A549 (cell line): ENCODE measurements at regions not wholly inside any gene's neighbourhood (a gene's known extent, or its start where the extent isn't known, plus 50 kb on each side); places are given as distances from the start of the nearest gene placed in this dataset.

Experiments used
- ATAC-seq, 2 experiments: fragments of 200-7000 bp in 1 of 2; fragments of >200 bp in 1 of 2; cut with Nextera tagmentation in 1 of 2; cut with Tn5 transposase in 1 of 2; 3 replicates each; pipeline versions ENCODE4 v1.8.0 to v1.9.1; 2018 to 2020; ENCODE audit warnings: mild to moderate bottlenecking in 1 of 2, moderate library complexity in 1 of 2
- CTCF ChIA-PET: fragments of 300-600 bp; sonication (Branson Sonifier 250); formaldehyde crosslinking; extraction: SDS; loops from one replicate; lab custom pipeline; 2021; ENCODE audit warnings: antibody characterized with exemption, inconsistent platforms; lab: Yijun Ruan, JAX
- POLR2A ChIA-PET: fragments of 350-600 bp; formaldehyde crosslinking; extraction: SDS; loops from one replicate; lab custom pipeline; 2021; ENCODE audit warnings: antibody characterized with exemption, inconsistent platforms; lab: Yijun Ruan, JAX
- DNase-seq, 2 experiments: peaks; one replicate each; pipeline versions ENCODE4 v3.0.0 to v3.0.0-alpha.2; 2011 to 2016; ENCODE audit warnings: low read depth in 1 of 2, low spot score in 1 of 2
- FAIRE-seq: peaks from 2 replicates; lab custom pipeline; 2011; peaks lifted over from hg19 to GRCh38; lab: Jason Lieb, UNC
- H3K27ac ChIP-seq, 2 experiments: fragments of >200 bp; sonication (Bioruptor Twin); formaldehyde crosslinking; 3 replicates each; pipeline ENCODE4 v1.5.1; 2016 to 2017
- H3K4me1 ChIP-seq: fragments of >200 bp; sonication (Bioruptor Twin); formaldehyde crosslinking; 3 replicates; pipeline ENCODE4 v1.6.1; 2016
- H3K4me2 ChIP-seq: fragments of >200 bp; sonication (Bioruptor Twin); formaldehyde crosslinking; 3 replicates; pipeline ENCODE4 v1.6.1; 2016
- H3K4me3 ChIP-seq: fragments of >200 bp; sonication (Bioruptor Twin); formaldehyde crosslinking; 3 replicates; pipeline ENCODE4 v1.5.1; 2016
- H3K9me3 ChIP-seq: fragments of >200 bp; sonication (Bioruptor Twin); formaldehyde crosslinking; 3 replicates; pipeline ENCODE4 v1.6.1; 2016
- CBX2 ChIP-seq: fragments of 200-600 bp; sonication (generic); IDR thresholded peaks from 2 replicates; pipeline ENCODE4 v1.6.1; 2016; ENCODE audit warnings: low read depth, mild to moderate bottlenecking, borderline replicate concordance
- EHF ChIP-seq: fragments of 250-450 bp; sonication (Bioruptor Pico); IDR thresholded peaks from 2 replicates; pipeline ENCODE4 v1.5.0; 2020; ENCODE audit warnings: mild to moderate bottlenecking
- HDAC2 ChIP-seq: fragments of 200-600 bp; sonication (generic); IDR thresholded peaks from 2 replicates; pipeline ENCODE4 v1.6.1; 2016
- HOXA7 ChIP-seq: fragments of 250-450 bp; sonication (Bioruptor Pico); IDR thresholded peaks from 2 replicates; pipeline ENCODE4 v1.5.0; 2020; ENCODE audit warnings: mild to moderate bottlenecking, moderate library complexity
- HOXB5 ChIP-seq: fragments of 250-450 bp; sonication (Bioruptor Pico); IDR thresholded peaks from 2 replicates; pipeline ENCODE4 v1.5.0; 2020; ENCODE audit warnings: mild to moderate bottlenecking, moderate library complexity
- JUN ChIP-seq, 2 experiments: fragments of >200 bp; sonication (Bioruptor Twin); formaldehyde crosslinking; IDR thresholded peaks; 2 replicates in 1 of 2; 3 replicates in 1 of 2; pipeline ENCODE4 v1.6.1; 2016 to 2017
- KDM5A ChIP-seq: fragments of 200-600 bp; sonication (generic); IDR thresholded peaks from 2 replicates; pipeline ENCODE4 v1.6.1; 2016; ENCODE audit warnings: antibody characterized with exemption, mild to moderate bottlenecking
- MAFK ChIP-seq: fragments of 450-650 bp; IDR thresholded peaks from 2 replicates; pipeline ENCODE4 v1.6.1; 2014; ENCODE audit not compliant: partially characterized antibody
- NFE2L2 ChIP-seq: fragments of 150-350 bp; conservative IDR thresholded peaks from 2 replicates; pipeline ENCODE4 v1.6.1; 2014; ENCODE audit warnings: low read length
- PHF8 ChIP-seq: fragments of 200-600 bp; sonication (generic); IDR thresholded peaks from 2 replicates; pipeline ENCODE4 v1.6.1; 2016; ENCODE audit warnings: low read depth, mild to moderate bottlenecking, antibody characterized with exemption, moderate library complexity, borderline replicate concordance
- RAD21 ChIP-seq, 2 experiments: fragments of >200 bp in 1 of 2; sonication (Bioruptor Twin) in 1 of 2; formaldehyde crosslinking in 1 of 2; IDR thresholded peaks in 1 of 2; conservative IDR thresholded peaks in 1 of 2; 2 replicates in 1 of 2; 3 replicates in 1 of 2; pipeline ENCODE4 v1.6.1; 2012 to 2018; ENCODE audit warnings: inconsistent platforms in 1 of 2
- RARB ChIP-seq: fragments of 250-450 bp; sonication (Bioruptor Pico); IDR thresholded peaks from 2 replicates; pipeline ENCODE4 v1.8.0; 2021; ENCODE audit warnings: mild to moderate bottlenecking, moderate library complexity
- SMC3 ChIP-seq: fragments of >200 bp; sonication (Bioruptor Twin); formaldehyde crosslinking; IDR thresholded peaks from 3 replicates; pipeline ENCODE4 v1.6.1; 2018; ENCODE audit warnings: inconsistent platforms
- SREBF2 ChIP-seq: fragments of 450-650 bp; IDR thresholded peaks from 2 replicates; pipeline ENCODE4 v1.6.1; 2014; ENCODE audit warnings: mild to moderate bottlenecking, moderate library complexity
- TFCP2L1 ChIP-seq: fragments of 250-450 bp; sonication (Bioruptor Pico); IDR thresholded peaks from 2 replicates; pipeline ENCODE4 v1.5.0; 2021; ENCODE audit warnings: mild to moderate bottlenecking
- ZC3H11A ChIP-seq: fragments of 450-650 bp; IDR thresholded peaks from 2 replicates; pipeline ENCODE4 v1.6.1; 2014; ENCODE audit warnings: antibody characterized with exemption, mild to moderate bottlenecking
- ZFP36 ChIP-seq: fragments of 450-650 bp; IDR thresholded peaks from 2 replicates; pipeline ENCODE4 v1.6.1; 2014; ENCODE audit warnings: borderline replicate concordance; ENCODE audit not compliant: partially characterized antibody
- ZNF302 ChIP-seq: fragments of 250-450 bp; sonication (Bioruptor Pico); IDR thresholded peaks from 2 replicates; pipeline ENCODE4 v1.9.0; 2021; ENCODE audit warnings: inconsistent platforms, mild to moderate bottlenecking, moderate library complexity
- ZSCAN20 ChIP-seq: fragments of 250-450 bp; sonication (Bioruptor Pico); IDR thresholded peaks from 2 replicates; pipeline ENCODE4 v1.8.0; 2022; ENCODE audit warnings: mild to moderate bottlenecking, moderate library complexity
- WGBS: methylation state at CpG from one replicate; pipeline ENCODE4 v1.1.6; 2017; ENCODE audit errors: missing lambda C conversion rate; 5-methylcytosine and 5-hydroxymethylcytosine counted together
- TF ChIP-seq, protein P1 (sequence below): IDR thresholded peaks from 2 replicates; pipeline ENCODE4 v1.6.1; 2012
- TF ChIP-seq, protein P2 (sequence below): IDR thresholded peaks from 2 replicates; pipeline ENCODE4 v1.6.1; 2012
- TF ChIP-seq, protein P3 (sequence below): fragments of 200-600 bp; sonication (generic); IDR thresholded peaks from 2 replicates; pipeline ENCODE4 v1.6.1; 2016; ENCODE audit warnings: antibody characterized with exemption, mild to moderate bottlenecking, moderate library complexity
- TF ChIP-seq, protein P4 (sequence below): fragments of 250-450 bp; sonication (Bioruptor Pico); IDR thresholded peaks from 2 replicates; pipeline ENCODE4 v1.5.0; 2021; ENCODE audit warnings: mild to moderate bottlenecking, moderate library complexity, borderline replicate concordance
- TF ChIP-seq, protein P5 (sequence below): fragments of >200 bp; sonication (Bioruptor Twin); formaldehyde crosslinking; IDR thresholded peaks from 3 replicates; pipeline ENCODE4 v1.5.1; 2016
- TF ChIP-seq, protein P6 (sequence below): fragments of 150-350 bp; IDR thresholded peaks from 2 replicates; pipeline ENCODE4 v1.6.1; 2014; ENCODE audit warnings: low read depth, mild to moderate bottlenecking, low read length

DNA sequence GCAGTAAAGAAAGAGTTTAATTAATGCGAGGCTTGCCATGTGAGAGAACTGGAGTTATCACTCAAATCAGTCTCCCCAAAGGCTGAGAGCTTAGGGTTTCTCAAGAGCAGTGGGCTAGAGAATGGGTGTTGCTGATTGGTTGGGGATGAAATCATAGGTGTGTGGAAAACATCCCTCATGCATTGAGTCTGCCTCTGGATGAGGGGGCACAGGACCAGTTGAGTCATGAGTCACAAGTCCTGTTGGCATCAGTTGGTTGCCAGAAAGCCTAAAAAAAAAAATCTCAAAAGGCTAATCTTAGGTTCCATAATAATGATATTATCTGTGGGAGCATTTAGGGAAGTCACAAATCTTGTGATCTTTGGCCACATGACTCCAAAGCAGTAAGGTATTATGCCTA, 800.3 kb downstream of the TUSC7 start:
- 90% methylated on average over 1 of the region's 1 CpG for WGBS
- H3K4me1 ChIP-seq, result no peaks in the 10 kb centered on the region
- H3K27ac ChIP-seq, result no peak overlapping the region
- no peak overlapping the region for H3K4me3 ChIP-seq
- no peak overlapping the region for H3K4me2 ChIP-seq
- no peak for ATAC-seq
- DNase-seq, result no peak
- TF ChIP-seq RARB (CRISPR knock-in tag) (no peak), HOXB5 (CRISPR knock-in tag) (no peak), MAFK (no peak), NFE2L2 (no peak), ZSCAN20 (CRISPR knock-in tag) (no peak), HDAC2 (no peak), HOXA7 (CRISPR knock-in tag) (no peak), KDM5A (no peak), TFCP2L1 (CRISPR knock-in tag) (no peak), JUN (IDR thresholded peaks at IDR 0.05) (no peak)
- TF ChIP-seq, protein P1, sequence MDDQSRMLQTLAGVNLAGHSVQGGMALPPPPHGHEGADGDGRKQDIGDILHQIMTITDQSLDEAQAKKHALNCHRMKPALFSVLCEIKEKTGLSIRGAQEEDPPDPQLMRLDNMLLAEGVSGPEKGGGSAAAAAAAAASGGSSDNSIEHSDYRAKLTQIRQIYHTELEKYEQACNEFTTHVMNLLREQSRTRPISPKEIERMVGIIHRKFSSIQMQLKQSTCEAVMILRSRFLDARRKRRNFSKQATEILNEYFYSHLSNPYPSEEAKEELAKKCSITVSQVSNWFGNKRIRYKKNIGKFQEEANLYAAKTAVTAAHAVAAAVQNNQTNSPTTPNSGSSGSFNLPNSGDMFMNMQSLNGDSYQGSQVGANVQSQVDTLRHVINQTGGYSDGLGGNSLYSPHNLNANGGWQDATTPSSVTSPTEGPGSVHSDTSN, result no peak
- TF ChIP-seq, protein P2, sequence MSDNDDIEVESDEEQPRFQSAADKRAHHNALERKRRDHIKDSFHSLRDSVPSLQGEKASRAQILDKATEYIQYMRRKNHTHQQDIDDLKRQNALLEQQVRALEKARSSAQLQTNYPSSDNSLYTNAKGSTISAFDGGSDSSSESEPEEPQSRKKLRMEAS, result no peak
- TF ChIP-seq, protein P3, sequence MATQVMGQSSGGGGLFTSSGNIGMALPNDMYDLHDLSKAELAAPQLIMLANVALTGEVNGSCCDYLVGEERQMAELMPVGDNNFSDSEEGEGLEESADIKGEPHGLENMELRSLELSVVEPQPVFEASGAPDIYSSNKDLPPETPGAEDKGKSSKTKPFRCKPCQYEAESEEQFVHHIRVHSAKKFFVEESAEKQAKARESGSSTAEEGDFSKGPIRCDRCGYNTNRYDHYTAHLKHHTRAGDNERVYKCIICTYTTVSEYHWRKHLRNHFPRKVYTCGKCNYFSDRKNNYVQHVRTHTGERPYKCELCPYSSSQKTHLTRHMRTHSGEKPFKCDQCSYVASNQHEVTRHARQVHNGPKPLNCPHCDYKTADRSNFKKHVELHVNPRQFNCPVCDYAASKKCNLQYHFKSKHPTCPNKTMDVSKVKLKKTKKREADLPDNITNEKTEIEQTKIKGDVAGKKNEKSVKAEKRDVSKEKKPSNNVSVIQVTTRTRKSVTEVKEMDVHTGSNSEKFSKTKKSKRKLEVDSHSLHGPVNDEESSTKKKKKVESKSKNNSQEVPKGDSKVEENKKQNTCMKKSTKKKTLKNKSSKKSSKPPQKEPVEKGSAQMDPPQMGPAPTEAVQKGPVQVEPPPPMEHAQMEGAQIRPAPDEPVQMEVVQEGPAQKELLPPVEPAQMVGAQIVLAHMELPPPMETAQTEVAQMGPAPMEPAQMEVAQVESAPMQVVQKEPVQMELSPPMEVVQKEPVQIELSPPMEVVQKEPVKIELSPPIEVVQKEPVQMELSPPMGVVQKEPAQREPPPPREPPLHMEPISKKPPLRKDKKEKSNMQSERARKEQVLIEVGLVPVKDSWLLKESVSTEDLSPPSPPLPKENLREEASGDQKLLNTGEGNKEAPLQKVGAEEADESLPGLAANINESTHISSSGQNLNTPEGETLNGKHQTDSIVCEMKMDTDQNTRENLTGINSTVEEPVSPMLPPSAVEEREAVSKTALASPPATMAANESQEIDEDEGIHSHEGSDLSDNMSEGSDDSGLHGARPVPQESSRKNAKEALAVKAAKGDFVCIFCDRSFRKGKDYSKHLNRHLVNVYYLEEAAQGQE, result no peak
- TF ChIP-seq, protein P4, sequence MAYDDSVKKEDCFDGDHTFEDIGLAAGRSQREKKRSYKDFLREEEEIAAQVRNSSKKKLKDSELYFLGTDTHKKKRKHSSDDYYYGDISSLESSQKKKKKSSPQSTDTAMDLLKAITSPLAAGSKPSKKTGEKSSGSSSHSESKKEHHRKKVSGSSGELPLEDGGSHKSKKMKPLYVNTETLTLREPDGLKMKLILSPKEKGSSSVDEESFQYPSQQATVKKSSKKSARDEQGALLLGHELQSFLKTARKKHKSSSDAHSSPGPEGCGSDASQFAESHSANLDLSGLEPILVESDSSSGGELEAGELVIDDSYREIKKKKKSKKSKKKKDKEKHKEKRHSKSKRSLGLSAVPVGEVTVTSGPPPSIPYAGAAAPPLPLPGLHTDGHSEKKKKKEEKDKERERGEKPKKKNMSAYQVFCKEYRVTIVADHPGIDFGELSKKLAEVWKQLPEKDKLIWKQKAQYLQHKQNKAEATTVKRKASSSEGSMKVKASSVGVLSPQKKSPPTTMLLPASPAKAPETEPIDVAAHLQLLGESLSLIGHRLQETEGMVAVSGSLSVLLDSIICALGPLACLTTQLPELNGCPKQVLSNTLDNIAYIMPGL (CRISPR knock-in tag), result no peak
- TF ChIP-seq, protein P5, sequence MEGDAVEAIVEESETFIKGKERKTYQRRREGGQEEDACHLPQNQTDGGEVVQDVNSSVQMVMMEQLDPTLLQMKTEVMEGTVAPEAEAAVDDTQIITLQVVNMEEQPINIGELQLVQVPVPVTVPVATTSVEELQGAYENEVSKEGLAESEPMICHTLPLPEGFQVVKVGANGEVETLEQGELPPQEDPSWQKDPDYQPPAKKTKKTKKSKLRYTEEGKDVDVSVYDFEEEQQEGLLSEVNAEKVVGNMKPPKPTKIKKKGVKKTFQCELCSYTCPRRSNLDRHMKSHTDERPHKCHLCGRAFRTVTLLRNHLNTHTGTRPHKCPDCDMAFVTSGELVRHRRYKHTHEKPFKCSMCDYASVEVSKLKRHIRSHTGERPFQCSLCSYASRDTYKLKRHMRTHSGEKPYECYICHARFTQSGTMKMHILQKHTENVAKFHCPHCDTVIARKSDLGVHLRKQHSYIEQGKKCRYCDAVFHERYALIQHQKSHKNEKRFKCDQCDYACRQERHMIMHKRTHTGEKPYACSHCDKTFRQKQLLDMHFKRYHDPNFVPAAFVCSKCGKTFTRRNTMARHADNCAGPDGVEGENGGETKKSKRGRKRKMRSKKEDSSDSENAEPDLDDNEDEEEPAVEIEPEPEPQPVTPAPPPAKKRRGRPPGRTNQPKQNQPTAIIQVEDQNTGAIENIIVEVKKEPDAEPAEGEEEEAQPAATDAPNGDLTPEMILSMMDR, result no peak
- POLR2A ChIA-PET, result no interaction called here
- FAIRE-seq, result no peak
- CTCF ChIA-PET, result interaction anchor here (1.5 kb wide), 1 partner anchor 8 kb away, joined by 5 read pairs; no protein-coding TSS in a partner anchor
- H3K9me3 ChIP-seq, result no peaks in the 10 kb centered on the region

DNA sequence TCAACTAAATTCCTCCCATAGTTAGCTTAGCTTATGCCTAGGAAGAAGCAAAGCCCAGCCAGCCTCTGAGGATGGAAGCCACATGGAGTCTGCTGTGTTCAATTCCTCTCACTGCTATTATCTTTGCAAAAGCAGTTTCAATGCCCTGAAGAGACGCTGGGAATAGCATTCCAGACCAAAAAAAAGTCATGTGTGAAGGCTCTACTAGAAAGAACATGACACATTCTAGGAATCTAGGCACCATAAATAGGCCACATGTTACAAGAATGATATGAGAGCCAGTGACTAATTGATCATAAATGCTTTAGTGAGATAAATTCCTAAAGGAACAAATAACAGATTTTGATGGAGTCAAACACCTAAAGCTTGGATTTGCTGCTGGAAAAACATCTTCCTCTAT, 800.8 kb downstream of the TUSC7 start:
- ChIA-PET CTCF (no interaction called here), POLR2A (no interaction called here)
- TF ChIP-seq CBX2 (no peak), PHF8 (no peak), SREBF2 (no peak), ZNF302 (CRISPR knock-in tag) (no peak), ZFP36 (no peak), EHF (CRISPR knock-in tag) (no peak), RAD21 (conservative IDR thresholded peaks at IDR 0.05 in 1 of 2, IDR thresholded peaks at IDR 0.05 in 1 of 2) (no peak), SMC3 (no peak), ZC3H11A (no peak)
- TF ChIP-seq, protein P6, sequence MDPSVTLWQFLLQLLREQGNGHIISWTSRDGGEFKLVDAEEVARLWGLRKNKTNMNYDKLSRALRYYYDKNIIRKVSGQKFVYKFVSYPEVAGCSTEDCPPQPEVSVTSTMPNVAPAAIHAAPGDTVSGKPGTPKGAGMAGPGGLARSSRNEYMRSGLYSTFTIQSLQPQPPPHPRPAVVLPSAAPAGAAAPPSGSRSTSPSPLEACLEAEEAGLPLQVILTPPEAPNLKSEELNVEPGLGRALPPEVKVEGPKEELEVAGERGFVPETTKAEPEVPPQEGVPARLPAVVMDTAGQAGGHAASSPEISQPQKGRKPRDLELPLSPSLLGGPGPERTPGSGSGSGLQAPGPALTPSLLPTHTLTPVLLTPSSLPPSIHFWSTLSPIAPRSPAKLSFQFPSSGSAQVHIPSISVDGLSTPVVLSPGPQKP, result no peak
- TF ChIP-seq, protein P1, result no peak
- WGBS, result 67% methylated on average over 1 of the region's 1 CpG
- Histone ChIP-seq H3K9me3 (no peaks in the 10 kb centered on the region), H3K4me1 (no peaks in the 10 kb centered on the region), H3K4me2 (no peak overlapping the region), H3K27ac (no peak overlapping the region), H3K4me3 (no peak overlapping the region)
- ATAC-seq (no peak), DNase-seq (no peak), FAIRE-seq (no peak)
